ENCODE measurements at regions not wholly inside any gene's neighbourhood (a gene's known extent, or its start where the extent isn't known, plus 50 kb on each side); places are given as distances from the start of the nearest gene placed in this dataset.
"Not testable (repeated sequence)": the region's sequence is repeated elsewhere in the genome, so short reads cannot be mapped to it uniquely, and the experiment has no call there.

- no peak for DNase-seq
Measured at GRCh38 chr3:177249203-177249602, 51.9 kb upstream of the TBL1XR1 start.

- no peak for DNase-seq
Measured at GRCh38 chr3:177250151-177250550, 52.9 kb upstream of the TBL1XR1 start.

GRCh38 chr3:177251755-177252154 is 54.5 kb upstream of the TBL1XR1 start:
- no peak for DNase-seq

- no peak for DNase-seq
Measured at GRCh38 chr3:177257006-177257405, 59.7 kb upstream of the TBL1XR1 start.

- no peak for DNase-seq
Measured at GRCh38 chr3:177257625-177258024, 60.3 kb upstream of the TBL1XR1 start.

- DNase-seq, result no peak
Measured at GRCh38 chr3:177262396-177262795, 65.1 kb upstream of the TBL1XR1 start.

- no peak for DNase-seq
Measured at GRCh38 chr3:177263615-177264368, 66.5 kb upstream of the TBL1XR1 start.

- not testable (repeated sequence) for DNase-seq
Measured at GRCh38 chr3:177271811-177272501, 74.7 kb upstream of the TBL1XR1 start.

- DNase-seq, result no peak
Measured at GRCh38 chr3:177278016-177278415, 80.7 kb upstream of the TBL1XR1 start.

GRCh38 chr3:177279118-177279815 is 82.0 kb upstream of the TBL1XR1 start:
- DNase-seq, result no peak

- DNase-seq, result no peak
Measured at GRCh38 chr3:177281292-177282118, 84.2 kb upstream of the TBL1XR1 start.

GRCh38 chr3:177282119-177282655 is 84.9 kb upstream of the TBL1XR1 start:
- DNase-seq, result no peak

GRCh38 chr3:177283983-177284382 is 86.7 kb upstream of the TBL1XR1 start:
- no peak for DNase-seq

GRCh38 chr3:177284383-177284881 is 87.2 kb upstream of the TBL1XR1 start:
- DNase-seq, result no peak

- no peak for DNase-seq
Measured at GRCh38 chr3:177286034-177286433, 88.8 kb upstream of the TBL1XR1 start.

GRCh38 chr3:177287231-177287630 is 89.9 kb upstream of the TBL1XR1 start:
- no peak for DNase-seq

GRCh38 chr3:177290633-177291032 is 93.4 kb upstream of the TBL1XR1 start:
- no peak for DNase-seq

GRCh38 chr3:177294221-177294620 is 96.9 kb upstream of the TBL1XR1 start:
- DNase-seq, result no peak

- DNase-seq, result no peak
Measured at GRCh38 chr3:177295116-177295515, 97.8 kb upstream of the TBL1XR1 start.

GRCh38 chr3:177299250-177299649 is 102.0 kb upstream of the TBL1XR1 start:
- no peak for DNase-seq

GRCh38 chr3:177300039-177300833 is 103.0 kb upstream of the TBL1XR1 start:
- DNase-seq, result no peak

GRCh38 chr3:177300842-177301241 is 103.6 kb upstream of the TBL1XR1 start:
- DNase-seq, result no peak
